GM19455 (cell line): ENCODE measurements at regions not wholly inside any gene's neighbourhood (a gene's known extent, or its start where the extent isn't known, plus 50 kb on each side); places are given as distances from the start of the nearest gene placed in this dataset.

ENCODE experiments used
- ATAC-seq: cut with Tn5 transposase; IDR thresholded peaks from one replicate; pipeline ENCODE4 v1.9.1; 2021; ENCODE audit not compliant: unreplicated experiment

GRCh38 chr17:79232957-79233356 is 158.3 kb downstream of the ENGASE start:
- ATAC-seq = no peak

GRCh38 chr17:79231766-79232287 is 157.2 kb downstream of the ENGASE start:
- no peak for ATAC-seq

GRCh38 chr17:79230576-79230975 is 156.0 kb downstream of the ENGASE start:
- no peak for ATAC-seq

GRCh38 chr17:79226037-79226436 is 151.4 kb downstream of the ENGASE start:
- ATAC-seq = no peak

GRCh38 chr17:79224903-79225302 is 150.3 kb downstream of the ENGASE start:
- ATAC-seq = no peak

- ATAC-seq = no peak
Observed at GRCh38 chr17:79224476-79224875, 149.9 kb downstream of the ENGASE start.

GRCh38 chr17:79223953-79224352 is 149.3 kb downstream of the ENGASE start:
- ATAC-seq = no peak

GRCh38 chr17:79223471-79223870 is 148.8 kb downstream of the ENGASE start:
- no peak for ATAC-seq

- no peak for ATAC-seq
Observed at GRCh38 chr17:79221597-79221996, 147.0 kb downstream of the ENGASE start.

- ATAC-seq = no peak
Observed at GRCh38 chr17:79220713-79221291, 146.2 kb downstream of the ENGASE start.

- ATAC-seq = no peak
Observed at GRCh38 chr17:79220201-79220712, 145.6 kb downstream of the ENGASE start.

- no peak for ATAC-seq
Observed at GRCh38 chr17:79219208-79219935, 144.7 kb downstream of the ENGASE start.

- no peak for ATAC-seq
Observed at GRCh38 chr17:79218825-79219200, 144.2 kb downstream of the ENGASE start.

- no peak for ATAC-seq
Observed at GRCh38 chr17:79218175-79218824, 143.7 kb downstream of the ENGASE start.

GRCh38 chr17:79217473-79218135 is 143.0 kb downstream of the ENGASE start:
- no peak for ATAC-seq

- no peak for ATAC-seq
Observed at GRCh38 chr17:79216826-79217225, 142.2 kb downstream of the ENGASE start.

- ATAC-seq = no peak
Observed at GRCh38 chr17:79216391-79216790, 141.8 kb downstream of the ENGASE start.

GRCh38 chr17:79215631-79216030 is 141.0 kb downstream of the ENGASE start:
- no peak for ATAC-seq

GRCh38 chr17:79214940-79215604 is 140.4 kb downstream of the ENGASE start:
- ATAC-seq = no peak

- ATAC-seq = no peak
Observed at GRCh38 chr17:79214459-79214858, 139.8 kb downstream of the ENGASE start.

- no peak for ATAC-seq
Observed at GRCh38 chr17:79213305-79213704, 138.7 kb downstream of the ENGASE start.
